ENCODE measurements at regions not wholly inside any gene's neighbourhood (a gene's known extent, or its start where the extent isn't known, plus 50 kb on each side); places are given as distances from the start of the nearest gene placed in this dataset.

- TF ChIP-seq POLR2A (IDR thresholded peaks at IDR 0.05) (no peak), CTCF (IDR thresholded peaks at IDR 0.05) (no peak), POLR2AphosphoS5 (IDR thresholded peaks at IDR 0.05) (no peak), EP300 (IDR thresholded peaks at IDR 0.05; ENCODE audit: low read depth) (no peak)
Measured at GRCh38 chr12:34598352-34598827, 576.1 kb downstream of the ALG10 start.
